ENCODE measurements at regions not wholly inside any gene's neighbourhood (a gene's known extent, or its start where the extent isn't known, plus 50 kb on each side); places are given as distances from the start of the nearest gene placed in this dataset.

DNA sequence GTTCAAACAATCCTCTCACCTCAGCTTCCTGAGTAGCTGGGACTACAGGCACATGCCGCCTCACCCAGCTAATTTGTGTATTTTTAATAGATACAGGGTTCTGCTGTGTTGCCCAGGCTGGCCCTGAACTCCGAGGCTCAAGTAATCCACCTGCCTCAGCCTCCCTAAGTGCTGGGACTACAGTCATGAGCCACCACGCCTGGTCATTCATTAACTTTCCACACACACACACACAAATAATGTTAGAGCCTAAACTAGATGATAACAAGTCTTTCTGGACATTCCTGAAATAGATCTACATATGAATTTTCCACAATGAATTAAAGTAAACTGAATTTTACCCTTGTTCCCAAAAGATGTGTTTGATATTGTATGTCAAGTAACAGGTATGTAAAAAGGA lies 776.0 kb downstream of the GALC start:
- TF ChIP-seq, protein P1, sequence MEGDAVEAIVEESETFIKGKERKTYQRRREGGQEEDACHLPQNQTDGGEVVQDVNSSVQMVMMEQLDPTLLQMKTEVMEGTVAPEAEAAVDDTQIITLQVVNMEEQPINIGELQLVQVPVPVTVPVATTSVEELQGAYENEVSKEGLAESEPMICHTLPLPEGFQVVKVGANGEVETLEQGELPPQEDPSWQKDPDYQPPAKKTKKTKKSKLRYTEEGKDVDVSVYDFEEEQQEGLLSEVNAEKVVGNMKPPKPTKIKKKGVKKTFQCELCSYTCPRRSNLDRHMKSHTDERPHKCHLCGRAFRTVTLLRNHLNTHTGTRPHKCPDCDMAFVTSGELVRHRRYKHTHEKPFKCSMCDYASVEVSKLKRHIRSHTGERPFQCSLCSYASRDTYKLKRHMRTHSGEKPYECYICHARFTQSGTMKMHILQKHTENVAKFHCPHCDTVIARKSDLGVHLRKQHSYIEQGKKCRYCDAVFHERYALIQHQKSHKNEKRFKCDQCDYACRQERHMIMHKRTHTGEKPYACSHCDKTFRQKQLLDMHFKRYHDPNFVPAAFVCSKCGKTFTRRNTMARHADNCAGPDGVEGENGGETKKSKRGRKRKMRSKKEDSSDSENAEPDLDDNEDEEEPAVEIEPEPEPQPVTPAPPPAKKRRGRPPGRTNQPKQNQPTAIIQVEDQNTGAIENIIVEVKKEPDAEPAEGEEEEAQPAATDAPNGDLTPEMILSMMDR (IDR thresholded peaks at IDR 0.05) = no peak
- no peak for TF ChIP-seq POLR2A (IDR thresholded peaks at IDR 0.05)

Measured in breast epithelium (tissue), 3 donors.